ENCODE measurements at regions not wholly inside any gene's neighbourhood (a gene's known extent, or its start where the extent isn't known, plus 50 kb on each side); places are given as distances from the start of the nearest gene placed in this dataset.

DNA sequence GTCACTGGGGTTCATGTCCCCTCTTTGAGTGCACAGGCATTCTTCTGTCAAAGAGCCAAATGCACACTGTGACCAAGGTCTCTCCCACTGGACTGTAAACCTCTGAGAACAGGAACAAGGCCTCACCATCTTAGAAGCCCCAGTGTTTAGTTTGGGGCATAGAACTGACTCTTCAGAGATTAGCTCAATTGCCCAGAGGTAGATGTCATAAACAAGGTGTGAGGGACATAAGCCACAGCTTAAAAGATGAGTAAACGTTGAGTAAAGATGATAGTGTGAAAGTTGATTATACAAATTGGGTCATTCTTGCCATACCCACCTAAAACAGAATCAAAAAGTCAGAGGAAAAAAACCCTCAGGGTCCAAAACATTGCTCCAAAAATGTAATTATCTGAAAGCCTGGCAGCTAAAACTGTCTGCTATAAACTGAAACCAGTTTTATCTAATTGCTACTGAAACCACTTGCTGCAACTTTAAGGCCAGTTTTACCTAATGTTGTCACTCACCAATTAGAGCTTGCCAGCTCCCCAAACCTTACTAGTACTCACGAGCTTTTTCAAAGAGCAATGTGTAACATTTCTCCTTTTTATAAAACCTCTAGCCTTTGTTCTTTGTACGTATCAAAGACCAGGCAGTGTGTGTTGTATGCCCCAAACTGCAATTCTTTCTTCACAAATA, 415.2 kb downstream of the RAP2B start:
- no peak overlapping the region for H3K27ac ChIP-seq (ENCODE audit: low read length)
- no peaks in the 10 kb centered on the region for H3K4me1 ChIP-seq (ENCODE audit: control insufficient read depth, insufficient read depth, low read length)
- no peaks in the 10 kb centered on the region for H3K9me3 ChIP-seq (ENCODE audit: control insufficient read depth, insufficient read depth, low read depth, low read length)
- ATAC-seq (no peak), DNase-seq (ENCODE audit: low read depth, low spot score) (no peak)
- POLR2A ChIA-PET, result no interaction called here
- TF ChIP-seq, protein P1, sequence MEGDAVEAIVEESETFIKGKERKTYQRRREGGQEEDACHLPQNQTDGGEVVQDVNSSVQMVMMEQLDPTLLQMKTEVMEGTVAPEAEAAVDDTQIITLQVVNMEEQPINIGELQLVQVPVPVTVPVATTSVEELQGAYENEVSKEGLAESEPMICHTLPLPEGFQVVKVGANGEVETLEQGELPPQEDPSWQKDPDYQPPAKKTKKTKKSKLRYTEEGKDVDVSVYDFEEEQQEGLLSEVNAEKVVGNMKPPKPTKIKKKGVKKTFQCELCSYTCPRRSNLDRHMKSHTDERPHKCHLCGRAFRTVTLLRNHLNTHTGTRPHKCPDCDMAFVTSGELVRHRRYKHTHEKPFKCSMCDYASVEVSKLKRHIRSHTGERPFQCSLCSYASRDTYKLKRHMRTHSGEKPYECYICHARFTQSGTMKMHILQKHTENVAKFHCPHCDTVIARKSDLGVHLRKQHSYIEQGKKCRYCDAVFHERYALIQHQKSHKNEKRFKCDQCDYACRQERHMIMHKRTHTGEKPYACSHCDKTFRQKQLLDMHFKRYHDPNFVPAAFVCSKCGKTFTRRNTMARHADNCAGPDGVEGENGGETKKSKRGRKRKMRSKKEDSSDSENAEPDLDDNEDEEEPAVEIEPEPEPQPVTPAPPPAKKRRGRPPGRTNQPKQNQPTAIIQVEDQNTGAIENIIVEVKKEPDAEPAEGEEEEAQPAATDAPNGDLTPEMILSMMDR (IDR thresholded peaks at IDR 0.05), result no peak
- no peak for TF ChIP-seq TCF7L2 (IDR thresholded peaks at IDR 0.05; ENCODE audit: low read depth, low read length)
- no peak for TF ChIP-seq SIN3A (IDR thresholded peaks at IDR 0.05; ENCODE audit: borderline replicate concordance, insufficient read depth, low read depth, low read length)
- no peak for TF ChIP-seq POLR2AphosphoS5 (IDR thresholded peaks at IDR 0.05; ENCODE audit: low read depth, low read length)
- TF ChIP-seq, protein P2, sequence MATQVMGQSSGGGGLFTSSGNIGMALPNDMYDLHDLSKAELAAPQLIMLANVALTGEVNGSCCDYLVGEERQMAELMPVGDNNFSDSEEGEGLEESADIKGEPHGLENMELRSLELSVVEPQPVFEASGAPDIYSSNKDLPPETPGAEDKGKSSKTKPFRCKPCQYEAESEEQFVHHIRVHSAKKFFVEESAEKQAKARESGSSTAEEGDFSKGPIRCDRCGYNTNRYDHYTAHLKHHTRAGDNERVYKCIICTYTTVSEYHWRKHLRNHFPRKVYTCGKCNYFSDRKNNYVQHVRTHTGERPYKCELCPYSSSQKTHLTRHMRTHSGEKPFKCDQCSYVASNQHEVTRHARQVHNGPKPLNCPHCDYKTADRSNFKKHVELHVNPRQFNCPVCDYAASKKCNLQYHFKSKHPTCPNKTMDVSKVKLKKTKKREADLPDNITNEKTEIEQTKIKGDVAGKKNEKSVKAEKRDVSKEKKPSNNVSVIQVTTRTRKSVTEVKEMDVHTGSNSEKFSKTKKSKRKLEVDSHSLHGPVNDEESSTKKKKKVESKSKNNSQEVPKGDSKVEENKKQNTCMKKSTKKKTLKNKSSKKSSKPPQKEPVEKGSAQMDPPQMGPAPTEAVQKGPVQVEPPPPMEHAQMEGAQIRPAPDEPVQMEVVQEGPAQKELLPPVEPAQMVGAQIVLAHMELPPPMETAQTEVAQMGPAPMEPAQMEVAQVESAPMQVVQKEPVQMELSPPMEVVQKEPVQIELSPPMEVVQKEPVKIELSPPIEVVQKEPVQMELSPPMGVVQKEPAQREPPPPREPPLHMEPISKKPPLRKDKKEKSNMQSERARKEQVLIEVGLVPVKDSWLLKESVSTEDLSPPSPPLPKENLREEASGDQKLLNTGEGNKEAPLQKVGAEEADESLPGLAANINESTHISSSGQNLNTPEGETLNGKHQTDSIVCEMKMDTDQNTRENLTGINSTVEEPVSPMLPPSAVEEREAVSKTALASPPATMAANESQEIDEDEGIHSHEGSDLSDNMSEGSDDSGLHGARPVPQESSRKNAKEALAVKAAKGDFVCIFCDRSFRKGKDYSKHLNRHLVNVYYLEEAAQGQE (IDR thresholded peaks at IDR 0.05; ENCODE audit: insufficient read depth in 1 of 2, low read depth in 2 of 2, low read length in 1 of 2), result no peak
- no peaks in the 10 kb centered on the region for H3K27me3 ChIP-seq (ENCODE audit: control insufficient read depth, insufficient read depth, low read length)
- intact Hi-C loops (cut with micrococcal nuclease; ENCODE audit: unreplicated experiment), result no loop called here
- no TSS peak for BruUV-seq (replicated peaks)
- H3K4me3 ChIP-seq (ENCODE audit: low read depth in 2 of 2, low read length in 2 of 2), result no peak overlapping the region
- no peaks in the 10 kb centered on the region for H3K36me3 ChIP-seq (ENCODE audit: control insufficient read depth, insufficient read depth, low read length)
- in situ Hi-C loops (cut with HindIII; ENCODE audit: low pct_unique_long_range_greater_than_20kb, low sequenced_read_pairs), result no loop called here
- CTCF ChIA-PET, result no interaction called here

GRCh38 chr3:153578046-153578445, 416.0 kb downstream of the RAP2B start:
- no peak overlapping the region for H3K4me3 ChIP-seq (ENCODE audit: low read depth in 2 of 2, low read length in 2 of 2)
- ChIA-PET POLR2A (no interaction called here), CTCF (no interaction called here)
- no TSS peak for BruUV-seq (replicated peaks)
- intact Hi-C loops (cut with micrococcal nuclease; ENCODE audit: unreplicated experiment), result no loop called here
- H3K4me1 ChIP-seq (ENCODE audit: control insufficient read depth, insufficient read depth, low read length), result no peaks in the 10 kb centered on the region
- no peak overlapping the region for H3K27ac ChIP-seq (ENCODE audit: low read length)
- ATAC-seq, result no peak
- H3K27me3 ChIP-seq (ENCODE audit: control insufficient read depth, insufficient read depth, low read length), result no peaks in the 10 kb centered on the region
- no peak for DNase-seq (ENCODE audit: low read depth, low spot score)
- no peaks in the 10 kb centered on the region for H3K36me3 ChIP-seq (ENCODE audit: control insufficient read depth, insufficient read depth, low read length)
- TF ChIP-seq, protein P2 (IDR thresholded peaks at IDR 0.05; ENCODE audit: insufficient read depth in 1 of 2, low read depth in 2 of 2, low read length in 1 of 2), result no peak
- no peak for TF ChIP-seq TCF7L2 (IDR thresholded peaks at IDR 0.05; ENCODE audit: low read depth, low read length)
- TF ChIP-seq POLR2AphosphoS5 (IDR thresholded peaks at IDR 0.05; ENCODE audit: low read depth, low read length), result no peak
- TF ChIP-seq, protein P1 (IDR thresholded peaks at IDR 0.05), result no peak
- no peak for TF ChIP-seq SIN3A (IDR thresholded peaks at IDR 0.05; ENCODE audit: borderline replicate concordance, insufficient read depth, low read depth, low read length)
- in situ Hi-C loops (cut with HindIII; ENCODE audit: low pct_unique_long_range_greater_than_20kb, low sequenced_read_pairs), result no loop called here
- no peaks in the 10 kb centered on the region for H3K9me3 ChIP-seq (ENCODE audit: control insufficient read depth, insufficient read depth, low read depth, low read length)

All from Panc1 (cell line).